GM23338 (cell line): ENCODE measurements at regions not wholly inside any gene's neighbourhood (a gene's known extent, or its start where the extent isn't known, plus 50 kb on each side); places are given as distances from the start of the nearest gene placed in this dataset.

Experiments
- ATAC-seq: fragments of 200-7000 bp; cut with Tn5 transposase; 3 replicates; pipeline ENCODE4 v1.9.1; 2020
- DNase-seq: peaks from one replicate; pipeline ENCODE4 v3.0.0-alpha.2; 2015; ENCODE audit warnings: low spot score
- H2AFZ ChIP-seq: fragments of 200-600 bp; sonication (generic); 2 replicates; pipeline ENCODE4 v1.8.0; 2016; ENCODE audit warnings: antibody characterized with exemption, mild to moderate bottlenecking, moderate library complexity
- H3F3A ChIP-seq: fragments of 200-600 bp; sonication (generic); replicated peaks from 2 replicates; pipeline ENCODE4 v1.8.0; 2017; ENCODE audit warnings: antibody characterized with exemption, mixed run types, low read depth
- H3K27ac ChIP-seq: fragments of 200-600 bp; sonication (generic); 2 replicates; pipeline ENCODE4 v1.6.1; 2016; ENCODE audit warnings: low read depth
- H3K27me3 ChIP-seq: fragments of 200-600 bp; sonication (generic); 2 replicates; pipeline ENCODE4 v1.8.0; 2016; ENCODE audit warnings: mild to moderate bottlenecking, mixed run types, moderate library complexity; ENCODE audit not compliant: insufficient read depth
- H3K36me3 ChIP-seq: fragments of 200-600 bp; sonication (generic); 2 replicates; pipeline ENCODE4 v1.8.0; 2016; ENCODE audit warnings: mild to moderate bottlenecking; ENCODE audit not compliant: insufficient read depth
- H3K4me1 ChIP-seq: fragments of 200-600 bp; sonication (generic); 2 replicates; pipeline ENCODE4 v1.8.0; 2016; ENCODE audit warnings: mild to moderate bottlenecking, moderate library complexity; ENCODE audit not compliant: insufficient read depth
- H3K4me2 ChIP-seq: fragments of 200-600 bp; sonication (generic); 2 replicates; pipeline ENCODE4 v1.7.1; 2017; ENCODE audit warnings: mixed run types
- H3K4me3 ChIP-seq: fragments of 200-600 bp; sonication (generic); 2 replicates; pipeline ENCODE4 v1.6.1; 2016; ENCODE audit warnings: mixed run types
- H3K79me2 ChIP-seq: fragments of 200-600 bp; sonication (generic); replicated peaks from 2 replicates; pipeline ENCODE4 v1.8.0; 2017; ENCODE audit warnings: mild to moderate bottlenecking; ENCODE audit not compliant: insufficient read depth
- H3K9me2 ChIP-seq: fragments of 200-600 bp; sonication (generic); 2 replicates; pipeline ENCODE4 v1.8.0; 2017; ENCODE audit not compliant: insufficient read depth
- H4K20me1 ChIP-seq: fragments of 200-600 bp; sonication (generic); replicated peaks from 2 replicates; pipeline ENCODE4 v1.8.0; 2017; ENCODE audit warnings: mild to moderate bottlenecking; ENCODE audit not compliant: insufficient read depth
- H3K27ac Mint-ChIP-seq: 2 replicates; pipeline ENCODE4 v1.8.0; 2020; ENCODE audit warnings: inconsistent platforms, mild to moderate bottlenecking, moderate library complexity, mixed read lengths
- H3K27me3 Mint-ChIP-seq: 3 replicates; pipeline ENCODE4 v1.8.0; 2022; ENCODE audit warnings: low read depth, mild to moderate bottlenecking, moderate library complexity, mixed read lengths, inconsistent platforms; ENCODE audit not compliant: insufficient read depth, poor library complexity
- H3K36me3 Mint-ChIP-seq: 3 replicates; pipeline ENCODE4 v1.8.0; 2021; ENCODE audit warnings: low read depth, mild to moderate bottlenecking, inconsistent platforms, moderate library complexity, mixed read lengths
- H3K4me1 Mint-ChIP-seq: 3 replicates; pipeline ENCODE4 v1.8.0; 2020; ENCODE audit warnings: mild to moderate bottlenecking, inconsistent platforms, mixed read lengths
- H3K4me3 Mint-ChIP-seq: 3 replicates; pipeline ENCODE4 v1.8.0; 2021; ENCODE audit warnings: moderate library complexity, mild to moderate bottlenecking, inconsistent platforms, mixed read lengths
- H3K9me3 Mint-ChIP-seq: 3 replicates; pipeline ENCODE4 v1.8.0; 2020; ENCODE audit warnings: moderate library complexity, mild to moderate bottlenecking, inconsistent platforms, mixed read lengths
- CREB1 ChIP-seq: fragments of 250-450 bp; sonication (Bioruptor Pico); IDR thresholded peaks from 2 replicates; pipeline ENCODE4 v1.5.0; 2020; ENCODE audit warnings: low read depth, mild to moderate bottlenecking, moderate library complexity
- CTCF ChIP-seq, 2 experiments: fragments of 200-600 bp in 1 of 2; sonication (generic) in 1 of 2; conservative IDR thresholded peaks; 2 replicates each; pipeline versions ENCODE4 v1.5.1 to v1.6.1; 2016 to 2017; ENCODE audit warnings: antibody characterized with exemption in 2 of 2, low read depth in 2 of 2, mild to moderate bottlenecking in 2 of 2, moderate library complexity in 1 of 2
- ETS1 ChIP-seq: IDR thresholded peaks from 2 replicates; pipeline ENCODE4 v1.6.1; 2016; ENCODE audit warnings: antibody characterized with exemption
- EZH2 ChIP-seq: fragments of 200-600 bp; sonication (generic); IDR thresholded peaks from one replicate; pipeline ENCODE4 v1.8.0; 2017; ENCODE audit warnings: antibody characterized with exemption, mild to moderate bottlenecking, low read depth; ENCODE audit not compliant: unreplicated experiment
- EZH2phosphoT487 ChIP-seq: fragments of 200-600 bp; sonication (generic); IDR thresholded peaks from one replicate; pipeline ENCODE4 v1.8.1; 2018; ENCODE audit warnings: antibody characterized with exemption; ENCODE audit not compliant: unreplicated experiment
- JUNB ChIP-seq: IDR thresholded peaks from one replicate; pipeline ENCODE4 v1.6.1; 2016; ENCODE audit warnings: antibody characterized with exemption; ENCODE audit not compliant: unreplicated experiment
- NANOG ChIP-seq: IDR thresholded peaks from 2 replicates; pipeline ENCODE4 v1.6.1; 2016; ENCODE audit warnings: antibody characterized with exemption, borderline replicate concordance
- POLR2AphosphoS5 ChIP-seq: IDR thresholded peaks from 2 replicates; pipeline ENCODE4 v1.6.1; 2016; ENCODE audit warnings: antibody characterized with exemption, low read depth
- REST ChIP-seq: IDR thresholded peaks from one replicate; pipeline ENCODE4 v1.6.1; 2018; ENCODE audit warnings: antibody characterized with exemption; ENCODE audit not compliant: unreplicated experiment
- STAT1 ChIP-seq: IDR thresholded peaks from one replicate; pipeline ENCODE4 v1.6.1; 2016; ENCODE audit warnings: antibody characterized with exemption; ENCODE audit not compliant: unreplicated experiment
- ZNF114 ChIP-seq: fragments of 250-450 bp; sonication (Bioruptor Pico); IDR thresholded peaks from 2 replicates; pipeline ENCODE4 v1.5.0; 2020; ENCODE audit warnings: mild to moderate bottlenecking, moderate library complexity

- TF ChIP-seq ETS1 (no peak), STAT1 (no peak), NANOG (no peak), JUNB (no peak), CREB1 (no peak), EZH2phosphoT487 (no peak)
Measured at GRCh38 chr6:100096341-100096740, 102.3 kb upstream of the MCHR2 start (continued).

GRCh38 chr6:100093405-100093804 is 99.4 kb upstream of the MCHR2 start:
- Histone ChIP-seq H3K36me3 (no peaks in the 10 kb centered on the region), H2AFZ (no peak overlapping the region)
- no peaks in the 10 kb centered on the region for H3K36me3 Mint-ChIP-seq

GRCh38 chr6:100088009-100088408 is 94.0 kb upstream of the MCHR2 start:
- no peak overlapping the region for H3K27ac Mint-ChIP-seq
- H3K9me2 ChIP-seq = 0 out of 2 replicates have a peak, but pooled peaks cover 1% of the 10 kb centered on the region
- no peaks in the 10 kb centered on the region for H3K4me1 ChIP-seq
- H3K9me3 Mint-ChIP-seq = no peaks in the 10 kb centered on the region
- no peak overlapping the region for H3K4me2 ChIP-seq
- H3K4me1 Mint-ChIP-seq = no peaks in the 10 kb centered on the region
- H3K27me3 ChIP-seq = no peaks in the 10 kb centered on the region
- H3K4me3 Mint-ChIP-seq = no peak overlapping the region
- no peak overlapping the region for H3K27ac ChIP-seq
- no peaks in the 10 kb centered on the region for H3K79me2 ChIP-seq
- ATAC-seq = no peak
- TF ChIP-seq NANOG (no peak), STAT1 (no peak), EZH2 (no peak), REST (no peak), ETS1 (no peak)
- H3K27me3 Mint-ChIP-seq = peaks cover 1% of the 10 kb centered on the region
- H3F3A ChIP-seq = no peaks in the 10 kb centered on the region
- no peaks in the 10 kb centered on the region for H3K36me3 ChIP-seq
- H2AFZ ChIP-seq = no peak overlapping the region
- H4K20me1 ChIP-seq = no peaks in the 10 kb centered on the region
- H3K4me3 ChIP-seq = no peak overlapping the region
- DNase-seq = no peak
- no peaks in the 10 kb centered on the region for H3K36me3 Mint-ChIP-seq

More at GRCh38 chr6:100093405-100093804, 99.4 kb upstream of the MCHR2 start:
- H3K4me3 Mint-ChIP-seq = no peak overlapping the region
- no peak overlapping the region for H3K27ac Mint-ChIP-seq
- TF ChIP-seq POLR2AphosphoS5 (no peak), EZH2 (no peak), CTCF (conservative IDR thresholded peaks at IDR 0.05; ENCODE audit: low read depth in 2 of 2) (no peak), ZNF114 (CRISPR knock-in tag) (no peak)
- Histone ChIP-seq H3K27ac (no peak overlapping the region), H3K4me3 (no peak overlapping the region), H4K20me1 (no peaks in the 10 kb centered on the region), H3K4me2 (no peak overlapping the region), H3K27me3 (no peaks in the 10 kb centered on the region), H3K9me2 (0 out of 2 replicates have a peak, but pooled peaks cover 5% of the 10 kb centered on the region), H3K79me2 (no peaks in the 10 kb centered on the region), H3K4me1 (no peaks in the 10 kb centered on the region), H3F3A (no peaks in the 10 kb centered on the region)
- ATAC-seq = no peak
- DNase-seq = no peak
- no peaks in the 10 kb centered on the region for H3K9me3 Mint-ChIP-seq
- H3K4me1 Mint-ChIP-seq = no peaks in the 10 kb centered on the region
- H3K27me3 Mint-ChIP-seq = peaks cover 7% of the 10 kb centered on the region
